HG03469 (cell line): ENCODE measurements at regions not wholly inside any gene's neighbourhood (a gene's known extent, or its start where the extent isn't known, plus 50 kb on each side); places are given as distances from the start of the nearest gene placed in this dataset.
A peak's percentile ranks its signal among the peaks of the same experiment; 100 is the strongest.
"Not testable (repeated sequence)": the region's sequence is repeated elsewhere in the genome, so short reads cannot be mapped to it uniquely, and the experiment has no call there.

Experiments used
- ATAC-seq: cut with Tn5 transposase; IDR thresholded peaks from one replicate; pipeline ENCODE4 v1.9.1; 2021; ENCODE audit warnings: mild to moderate bottlenecking, moderate library complexity, moderate number of reproducible peaks; ENCODE audit not compliant: unreplicated experiment

- peak; percentile 90 for ATAC-seq
These were observed 451.0 kb upstream of the SLC10A2 start for GRCh38 chr13:103517066-103517767.

DNA sequence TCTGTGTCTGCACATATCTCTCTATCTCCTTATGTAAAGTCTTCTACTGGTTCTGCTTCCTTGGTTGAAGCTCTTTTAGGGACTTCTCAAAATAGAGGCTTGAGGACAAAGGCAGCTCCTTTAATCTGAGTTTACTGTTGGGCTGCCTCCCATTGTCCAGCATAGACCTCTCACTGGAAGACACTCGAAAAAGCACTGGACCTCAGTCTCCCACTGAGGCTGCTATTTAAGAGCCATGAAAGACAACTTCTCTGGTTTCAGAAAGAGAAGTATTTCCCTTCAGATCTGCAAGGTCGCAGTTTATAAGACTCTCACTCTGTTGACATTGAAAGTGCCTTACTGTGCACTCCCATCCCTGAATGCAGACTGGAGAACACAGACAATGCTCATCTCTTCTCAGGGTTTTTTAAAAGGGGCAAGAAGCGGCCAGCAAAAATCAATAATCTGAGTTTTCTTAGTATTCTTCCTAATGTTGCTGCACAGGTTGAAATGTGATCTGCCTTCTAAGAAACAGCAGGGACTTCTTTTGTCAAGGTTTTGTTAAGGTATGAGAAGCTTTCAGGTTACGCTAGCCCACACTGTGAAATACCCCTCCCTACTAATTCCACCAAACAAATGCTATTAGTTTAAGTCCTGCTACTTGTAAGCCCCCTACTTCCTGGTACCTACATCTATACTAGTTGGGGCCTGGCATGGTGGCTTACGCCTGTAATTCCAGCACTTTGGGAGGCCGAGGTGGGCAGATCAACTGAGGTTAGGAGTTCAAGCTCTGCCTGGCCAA, 450.0 kb upstream of the SLC10A2 start:
- ATAC-seq, result no peak

GRCh38 chr13:103515410-103515809, 449.2 kb upstream of the SLC10A2 start:
- ATAC-seq, result no peak

GRCh38 chr13:103514619-103515018, 448.4 kb upstream of the SLC10A2 start:
- ATAC-seq, result no peak

- no peak for ATAC-seq
These were observed 448.0 kb upstream of the SLC10A2 start for GRCh38 chr13:103514188-103514587.

GRCh38 chr13:103510007-103510535, 443.9 kb upstream of the SLC10A2 start:
- no peak for ATAC-seq

- no peak for ATAC-seq
These were observed 431.2 kb upstream of the SLC10A2 start for GRCh38 chr13:103497404-103497803.

DNA sequence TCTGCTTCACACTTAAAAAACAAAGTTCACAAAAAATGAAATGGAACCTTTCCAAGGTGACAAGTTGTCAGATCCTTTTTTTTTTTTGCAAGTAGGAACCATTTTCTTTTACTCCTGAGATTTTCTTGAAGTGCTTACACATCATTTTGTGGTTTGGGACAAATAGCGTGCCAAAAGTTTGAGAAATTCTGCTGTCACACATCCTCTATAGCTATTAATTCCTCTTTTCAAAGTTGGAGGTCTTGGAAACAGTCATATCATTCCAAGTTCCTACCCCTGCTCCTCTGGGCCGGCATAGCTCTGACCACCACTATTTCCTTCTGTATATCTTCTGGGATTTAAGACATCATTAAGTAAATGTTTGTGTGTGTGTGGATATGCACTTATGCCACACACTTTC, 421.6 kb upstream of the SLC10A2 start:
- ATAC-seq, result no peak

DNA sequence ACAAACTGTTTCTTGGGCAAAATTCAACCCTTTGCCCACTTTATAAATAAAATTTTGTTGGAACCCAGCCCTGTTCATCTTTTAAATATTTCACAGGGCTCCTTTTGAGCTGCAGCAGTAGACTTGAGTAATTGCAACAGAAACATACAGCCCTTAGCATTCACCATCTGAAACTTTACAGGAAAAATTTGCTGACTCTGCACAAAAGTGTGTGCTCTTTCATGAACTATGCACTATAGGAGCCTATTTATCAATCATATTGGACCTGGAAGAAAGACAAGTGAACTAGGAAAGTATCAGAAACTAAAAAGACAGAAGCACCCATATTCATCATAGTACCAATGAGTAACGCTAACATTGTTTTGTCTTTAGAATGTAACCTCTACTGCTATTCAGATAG, 406.9 kb upstream of the SLC10A2 start:
- no peak for ATAC-seq

GRCh38 chr13:103471896-103472295, 405.7 kb upstream of the SLC10A2 start:
- no peak for ATAC-seq

- no peak for ATAC-seq
These were observed 403.6 kb upstream of the SLC10A2 start for GRCh38 chr13:103469771-103470170.

DNA sequence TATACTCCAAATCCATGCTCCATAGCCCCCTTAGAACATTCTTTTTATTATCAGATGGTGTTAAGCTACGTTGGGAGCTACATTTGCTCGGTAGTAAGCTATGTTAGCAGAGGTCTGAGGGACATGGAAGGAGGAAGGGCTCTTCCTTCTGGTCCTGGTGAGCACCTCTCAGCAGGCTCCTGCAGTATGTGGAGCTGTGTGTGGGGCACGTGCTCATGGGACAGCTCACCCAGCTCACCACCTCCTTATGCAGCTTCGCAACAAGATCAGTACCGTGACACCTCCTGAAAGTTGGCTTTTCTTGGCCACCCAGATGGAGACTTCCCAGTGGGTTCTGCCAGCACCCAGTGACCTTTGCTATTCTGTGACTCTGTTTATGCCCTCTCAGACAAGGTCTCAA, 400.5 kb upstream of the SLC10A2 start:
- ATAC-seq, result no peak

- not testable (repeated sequence) for ATAC-seq
These were observed 394.0 kb upstream of the SLC10A2 start for GRCh38 chr13:103460246-103460645.

GRCh38 chr13:103457050-103457449, 390.8 kb upstream of the SLC10A2 start:
- not testable (repeated sequence) for ATAC-seq

DNA sequence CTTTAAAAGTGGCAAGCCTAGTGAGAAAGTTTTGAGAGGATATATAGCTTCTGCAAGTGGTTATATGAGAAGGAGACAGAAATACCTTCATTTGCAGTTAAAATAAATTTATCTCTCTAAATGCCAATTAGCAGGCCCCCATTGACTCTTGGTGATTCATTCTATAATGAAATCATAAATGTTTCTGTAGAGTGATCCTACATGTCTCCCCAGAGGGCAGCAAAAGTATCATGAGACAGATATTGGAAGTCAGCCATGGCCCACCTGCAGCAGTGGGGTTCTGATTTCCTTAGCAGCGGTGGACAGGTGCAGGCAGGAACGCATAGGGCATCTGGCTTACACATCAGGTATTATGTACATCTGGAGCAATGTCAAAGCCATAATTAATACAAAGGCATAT, 385.4 kb upstream of the SLC10A2 start:
- ATAC-seq, result no peak

GRCh38 chr13:103443604-103444003, 377.4 kb upstream of the SLC10A2 start:
- no peak for ATAC-seq

DNA sequence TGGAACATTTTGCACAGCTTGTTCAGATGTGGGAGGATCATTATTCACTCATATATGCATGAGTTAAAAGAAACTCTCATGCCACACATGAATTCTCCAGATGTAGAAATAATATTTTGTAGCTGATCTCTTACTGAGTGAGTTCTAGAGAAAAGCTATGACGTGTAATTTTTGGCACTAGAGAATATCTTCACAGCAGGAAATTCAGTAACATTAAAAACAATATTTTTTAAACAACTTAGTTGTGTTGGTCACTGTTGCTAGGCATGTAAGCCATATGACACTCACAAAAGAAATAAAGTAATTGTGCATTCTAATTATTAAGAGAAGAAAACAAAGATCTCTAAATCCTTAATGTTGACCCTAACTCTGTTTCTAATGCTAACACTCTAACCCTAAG, 371.4 kb upstream of the SLC10A2 start:
- ATAC-seq, result no peak

- ATAC-seq, result no peak
These were observed 369.9 kb upstream of the SLC10A2 start for GRCh38 chr13:103436057-103436654.

DNA sequence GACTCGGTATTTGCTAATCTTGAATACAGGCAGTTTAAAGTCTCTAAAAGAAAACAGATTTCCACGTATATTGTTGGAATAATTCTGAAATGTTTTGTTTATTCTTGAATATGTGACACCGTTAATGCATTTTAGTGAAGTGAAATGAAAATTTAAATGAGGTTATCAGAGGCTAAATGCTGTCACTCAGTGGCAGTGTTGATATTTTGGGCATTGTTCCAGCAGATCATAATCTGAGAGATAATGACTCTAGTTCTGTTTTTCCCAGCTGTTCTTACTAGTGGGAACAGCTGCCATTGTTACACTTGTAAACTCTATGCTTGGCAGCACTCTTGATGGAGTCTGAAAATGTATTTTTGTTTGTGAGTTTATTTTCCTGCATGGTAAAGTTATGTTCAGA, 365.6 kb upstream of the SLC10A2 start:
- ATAC-seq, result no peak

DNA sequence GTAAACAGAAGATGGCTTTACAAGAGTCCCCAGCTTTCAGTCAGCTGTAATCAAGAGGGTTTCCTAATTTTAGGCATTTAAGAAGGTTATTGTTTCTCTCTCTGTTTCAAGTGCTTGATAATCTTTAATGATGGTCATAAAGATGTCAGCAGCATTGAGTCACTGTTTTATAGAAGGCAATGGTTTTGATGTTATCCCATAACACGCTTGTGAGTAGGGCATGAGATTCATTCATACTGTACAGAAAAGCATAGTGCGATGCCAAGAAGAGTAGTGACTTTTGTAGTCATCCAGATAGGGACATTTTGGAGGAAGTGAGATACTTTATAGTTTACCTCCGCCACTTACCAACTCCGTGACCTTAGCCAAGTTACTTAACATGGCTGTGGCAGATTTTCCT, 364.2 kb upstream of the SLC10A2 start:
- ATAC-seq, result no peak

- ATAC-seq, result no peak
These were observed 343.8 kb upstream of the SLC10A2 start for GRCh38 chr13:103410002-103410401.

DNA sequence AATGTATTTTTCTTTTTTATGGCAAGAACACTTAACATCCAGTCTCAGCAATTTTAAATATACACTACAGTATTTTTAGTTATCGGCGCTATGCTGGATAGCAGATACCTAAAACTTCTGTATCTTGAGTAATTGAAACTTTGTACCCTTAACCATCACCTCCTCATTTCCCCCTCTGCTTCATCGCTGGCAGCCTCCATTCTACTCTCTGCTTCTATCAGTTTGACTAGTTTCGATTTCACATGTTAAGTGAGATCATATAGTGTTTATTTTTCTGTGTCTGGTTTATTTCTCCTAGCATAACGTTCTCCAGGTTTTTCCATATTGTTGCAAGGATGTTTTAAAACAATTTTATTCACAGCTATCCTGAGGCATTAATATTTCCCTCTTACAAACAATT, 340.8 kb upstream of the SLC10A2 start:
- no peak for ATAC-seq
